ENCODE measurements at regions not wholly inside any gene's neighbourhood (a gene's known extent, or its start where the extent isn't known, plus 50 kb on each side); places are given as distances from the start of the nearest gene placed in this dataset.
A peak's percentile ranks its signal among the peaks of the same experiment; 100 is the strongest.

DNA sequence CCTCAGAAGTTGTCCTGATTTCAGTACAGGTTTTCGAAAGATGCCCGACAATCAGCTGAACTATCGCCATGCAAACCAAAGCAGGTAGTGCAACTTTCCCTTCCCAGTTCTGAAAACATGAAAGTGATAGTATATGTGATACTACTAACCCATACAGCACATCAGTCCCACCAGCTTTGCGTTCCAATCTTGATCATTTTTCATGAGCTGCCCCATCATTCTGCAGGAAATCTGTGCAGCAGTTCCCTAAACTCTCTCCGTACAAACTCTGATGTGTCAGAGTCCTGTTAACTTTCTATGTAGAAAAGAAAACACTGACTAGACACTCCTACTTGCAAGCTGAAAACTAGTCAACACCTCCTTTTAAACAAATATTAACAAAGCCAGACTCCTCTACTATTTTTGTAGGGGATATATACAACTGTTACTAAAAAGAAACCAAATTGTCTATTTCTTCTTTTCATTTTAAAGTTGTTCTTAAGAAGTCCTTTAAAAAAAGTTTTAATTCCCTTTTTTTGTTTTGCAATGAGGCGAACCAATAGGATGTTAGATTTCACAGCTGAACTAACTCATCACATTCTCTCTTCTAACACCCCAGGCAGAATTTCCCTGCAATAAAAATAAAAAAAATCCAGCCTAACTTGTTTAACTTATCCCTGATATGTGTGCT is 99.6 kb upstream of the DST start:
- H3F3A ChIP-seq (replicated peaks; ENCODE audit: low read depth), result no peaks in the 10 kb centered on the region
- H3K36me3 ChIP-seq (ENCODE audit: insufficient read depth), result no peaks in the 10 kb centered on the region
- H3K4me1 ChIP-seq (ENCODE audit: insufficient read depth), result peaks cover 61% of the 10 kb centered on the region
- no peak overlapping the region for H3K4me3 ChIP-seq
- Mint-ChIP-seq H3K9me3 (no peaks in the 10 kb centered on the region), H3K27ac (peak overlapping the region; percentile 31), H3K4me3 (0 out of 3 replicates have a peak overlapping the region, but pooled peaks have one; percentile 8), H3K27me3 (ENCODE audit: insufficient read depth, low read depth, poor library complexity) (peaks cover 3% of the 10 kb centered on the region), H3K36me3 (ENCODE audit: low read depth) (no peaks in the 10 kb centered on the region), H3K4me1 (peaks cover 63% of the 10 kb centered on the region)
- H3K9me2 ChIP-seq (ENCODE audit: insufficient read depth), result no peaks in the 10 kb centered on the region; the same call in 1 of the 2 replicates
- H2AFZ ChIP-seq, result no peak overlapping the region
- ATAC-seq (no peak), DNase-seq (ENCODE audit: low spot score) (no peak)
- H3K27ac ChIP-seq (ENCODE audit: low read depth), result peak overlapping the region; percentile 5; the same call in 1 of the 2 replicates
- H4K20me1 ChIP-seq (replicated peaks; ENCODE audit: insufficient read depth), result peaks cover 3% of the 10 kb centered on the region; the same call in 1 of the 2 replicates
- TF ChIP-seq CREB1 (CRISPR knock-in tag; IDR thresholded peaks at IDR 0.05; ENCODE audit: low read depth), result no peak
- peaks cover 97% of the 10 kb centered on the region for H3K79me2 ChIP-seq (replicated peaks; ENCODE audit: insufficient read depth)
- H3K4me2 ChIP-seq, result peak overlapping the region; percentile 14
- H3K27me3 ChIP-seq (ENCODE audit: insufficient read depth), result no peaks in the 10 kb centered on the region

GRCh38 chr6:56741472-56741871 is 98.8 kb upstream of the DST start:
- no peaks in the 10 kb centered on the region for H3K36me3 ChIP-seq (ENCODE audit: insufficient read depth)
- H3K27me3 ChIP-seq (ENCODE audit: insufficient read depth), result no peaks in the 10 kb centered on the region
- no peaks in the 10 kb centered on the region; the same call in 1 of the 2 replicates for H3K9me2 ChIP-seq (ENCODE audit: insufficient read depth)
- H3F3A ChIP-seq (replicated peaks; ENCODE audit: low read depth), result no peaks in the 10 kb centered on the region
- Mint-ChIP-seq H3K4me3 (peak overlapping the region; percentile 40; the same call in 1 of the 3 replicates), H3K27me3 (ENCODE audit: insufficient read depth, low read depth, poor library complexity) (no peaks in the 10 kb centered on the region), H3K4me1 (peaks cover 55% of the 10 kb centered on the region), H3K27ac (peak overlapping the region; percentile 71; the same call in 1 of the 2 replicates), H3K36me3 (ENCODE audit: low read depth) (peaks cover 4% of the 10 kb centered on the region; the same call in 1 of the 3 replicates), H3K9me3 (no peaks in the 10 kb centered on the region)
- peaks cover 97% of the 10 kb centered on the region for H3K79me2 ChIP-seq (replicated peaks; ENCODE audit: insufficient read depth)
- H3K4me2 ChIP-seq, result peak overlapping the region; percentile 2
- ATAC-seq (no peak), DNase-seq (ENCODE audit: low spot score) (peak; percentile 35)
- H3K4me1 ChIP-seq (ENCODE audit: insufficient read depth), result peaks cover 53% of the 10 kb centered on the region
- H2AFZ ChIP-seq, result no peak overlapping the region
- peaks cover 3% of the 10 kb centered on the region; the same call in 1 of the 2 replicates for H4K20me1 ChIP-seq (replicated peaks; ENCODE audit: insufficient read depth)
- TF ChIP-seq NANOG (IDR thresholded peaks at IDR 0.05; ENCODE audit: borderline replicate concordance) (0 out of 2 replicates have a peak, but pooled peaks have one; percentile 24), STAT1 (IDR thresholded peaks at IDR 0.05; ENCODE audit: unreplicated experiment) (no peak)
- H3K4me3 ChIP-seq, result no peak overlapping the region
- peak overlapping the region; percentile 46; the same call in 1 of the 2 replicates for H3K27ac ChIP-seq (ENCODE audit: low read depth)

DNA sequence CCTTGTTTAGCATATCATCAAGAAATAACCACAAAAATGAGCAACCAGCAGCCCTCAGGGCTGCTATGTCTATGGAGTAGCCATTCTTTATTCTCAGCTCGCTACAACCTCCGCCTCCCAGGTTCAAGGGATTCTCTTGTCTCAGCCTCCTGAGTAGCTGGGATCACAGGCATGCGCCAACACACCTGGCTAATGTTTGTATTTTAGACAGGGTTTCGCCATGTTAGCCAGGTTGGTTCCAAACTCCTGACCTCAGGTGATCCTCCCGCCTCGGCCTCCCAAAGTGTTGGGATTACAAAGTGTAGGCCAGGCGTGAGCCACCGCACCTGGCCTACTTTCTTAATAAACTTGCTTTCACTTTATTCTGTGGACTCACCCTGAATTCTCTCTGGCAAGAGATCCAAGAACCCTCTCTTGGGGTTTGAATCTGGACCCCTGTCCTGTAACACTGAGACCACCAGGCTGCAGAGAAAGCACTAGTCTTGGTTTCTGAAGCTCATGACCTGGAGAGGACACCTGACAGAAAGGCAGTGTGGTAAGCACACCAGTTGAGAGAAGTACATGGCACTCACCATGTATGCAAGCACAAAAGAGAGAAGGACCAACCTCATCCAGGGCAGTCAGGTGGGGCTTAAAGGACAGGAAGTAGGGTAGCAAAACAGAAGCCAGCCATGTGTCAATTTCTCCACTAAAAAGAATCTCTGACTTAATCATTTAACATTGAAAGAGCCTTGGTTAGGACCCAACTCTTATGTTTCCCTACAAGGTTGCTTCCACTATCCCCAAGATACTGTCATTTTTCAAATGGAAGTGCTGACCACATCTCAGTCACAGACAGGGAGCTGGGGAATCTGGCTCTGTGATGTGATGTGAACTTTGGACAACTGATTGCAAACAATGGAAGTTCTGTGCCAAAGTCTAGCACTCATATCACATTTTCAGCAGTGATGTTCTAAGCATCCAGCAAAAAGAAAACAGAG is 97.4 kb upstream of the DST start:
- peaks cover 47% of the 10 kb centered on the region for H3K4me1 ChIP-seq (ENCODE audit: insufficient read depth)
- Mint-ChIP-seq H3K4me3 (no peak overlapping the region), H3K27ac (peak overlapping the region; percentile 81; the same call in 1 of the 2 replicates), H3K27me3 (ENCODE audit: insufficient read depth, low read depth, poor library complexity) (no peaks in the 10 kb centered on the region), H3K9me3 (no peaks in the 10 kb centered on the region), H3K4me1 (peaks cover 46% of the 10 kb centered on the region), H3K36me3 (ENCODE audit: low read depth) (peaks cover 4% of the 10 kb centered on the region; the same call in 1 of the 3 replicates)
- H3K4me3 ChIP-seq, result no peak overlapping the region
- H4K20me1 ChIP-seq (replicated peaks; ENCODE audit: insufficient read depth), result peaks cover 3% of the 10 kb centered on the region; the same call in 1 of the 2 replicates
- H3K9me2 ChIP-seq (ENCODE audit: insufficient read depth), result no peaks in the 10 kb centered on the region; the same call in 1 of the 2 replicates
- H3K79me2 ChIP-seq (replicated peaks; ENCODE audit: insufficient read depth), result peaks cover 93% of the 10 kb centered on the region
- ATAC-seq (no peak), DNase-seq (ENCODE audit: low spot score) (no peak)
- H3K27me3 ChIP-seq (ENCODE audit: insufficient read depth), result no peaks in the 10 kb centered on the region
- no peaks in the 10 kb centered on the region for H3K36me3 ChIP-seq (ENCODE audit: insufficient read depth)
- no peak overlapping the region for H2AFZ ChIP-seq
- no peak overlapping the region for H3K27ac ChIP-seq (ENCODE audit: low read depth)
- no peak overlapping the region for H3K4me2 ChIP-seq
- H3F3A ChIP-seq (replicated peaks; ENCODE audit: low read depth), result no peaks in the 10 kb centered on the region
- TF ChIP-seq NANOG (IDR thresholded peaks at IDR 0.05; ENCODE audit: borderline replicate concordance) (no peak), CTCF (conservative IDR thresholded peaks at IDR 0.05; ENCODE audit: low read depth in 2 of 2) (no peak), CREB1 (CRISPR knock-in tag; IDR thresholded peaks at IDR 0.05; ENCODE audit: low read depth) (no peak), POLR2AphosphoS5 (IDR thresholded peaks at IDR 0.05; ENCODE audit: low read depth) (no peak), JUNB (IDR thresholded peaks at IDR 0.05; ENCODE audit: unreplicated experiment) (no peak), ZNF331 (CRISPR knock-in tag; IDR thresholded peaks at IDR 0.05; ENCODE audit: low read depth) (no peak), EZH2 (IDR thresholded peaks at IDR 0.05; ENCODE audit: low read depth, unreplicated experiment) (no peak)
- TF ChIP-seq, protein P1, sequence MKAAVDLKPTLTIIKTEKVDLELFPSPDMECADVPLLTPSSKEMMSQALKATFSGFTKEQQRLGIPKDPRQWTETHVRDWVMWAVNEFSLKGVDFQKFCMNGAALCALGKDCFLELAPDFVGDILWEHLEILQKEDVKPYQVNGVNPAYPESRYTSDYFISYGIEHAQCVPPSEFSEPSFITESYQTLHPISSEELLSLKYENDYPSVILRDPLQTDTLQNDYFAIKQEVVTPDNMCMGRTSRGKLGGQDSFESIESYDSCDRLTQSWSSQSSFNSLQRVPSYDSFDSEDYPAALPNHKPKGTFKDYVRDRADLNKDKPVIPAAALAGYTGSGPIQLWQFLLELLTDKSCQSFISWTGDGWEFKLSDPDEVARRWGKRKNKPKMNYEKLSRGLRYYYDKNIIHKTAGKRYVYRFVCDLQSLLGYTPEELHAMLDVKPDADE (IDR thresholded peaks at IDR 0.05), result no peak

Data from GM23338 (cell line).